HepG2 (cell line): ENCODE measurements at regions not wholly inside any gene's neighbourhood (a gene's known extent, or its start where the extent isn't known, plus 50 kb on each side); places are given as distances from the start of the nearest gene placed in this dataset.

Experiments used
- ATAC-seq: fragments of 200-7000 bp; cut with Tn5 transposase; 3 replicates; pipeline ENCODE4 v1.9.1; 2020; ENCODE audit warnings: mild to moderate bottlenecking, moderate library complexity
- BruUV-seq: library from RNA; stranded (reverse); fragments of 400-500 nt; replicated peaks from 2 replicates; lab custom pipeline; 2021; lab: Mats Ljungman, UMichigan
- CTCF ChIA-PET: fragments of 300-600 bp; formaldehyde crosslinking; extraction: SDS; loops from one replicate; lab custom pipeline; 2021; ENCODE audit warnings: low total read pairs, inconsistent platforms, low intra/inter-chr PET ratio; lab: Yijun Ruan, JAX
- POLR2A ChIA-PET: fragments of 350-600 bp; sonication (Branson Sonifier 250); formaldehyde crosslinking; loops from one replicate; lab custom pipeline; 2020; ENCODE audit warnings: antibody characterized with exemption, inconsistent platforms; lab: Yijun Ruan, JAX
- DNase-seq: peaks from one replicate; pipeline ENCODE4 v3.0.0-alpha.2; 2015; ENCODE audit warnings: low spot score
- FAIRE-seq: peaks from 3 replicates; lab custom pipeline; 2011; peaks lifted over from hg19 to GRCh38; lab: Jason Lieb, UNC
- H2AFZ ChIP-seq: one replicate; pipeline ENCODE4 v1.6.1; 2011; ENCODE audit warnings: low read length, inconsistent platforms
- H3K27ac ChIP-seq: fragments of 300-600 bp; 3 replicates; pipeline ENCODE4 v1.8.0; 2011; ENCODE audit warnings: mixed run types, mild to moderate bottlenecking, mixed read lengths, low read length, inconsistent platforms; ENCODE audit not compliant: insufficient read depth; ENCODE audit errors: extremely low read length
- H3K27me3 ChIP-seq, 2 experiments: fragments of 200-600 bp in 1 of 2; 2 replicates in 1 of 2; 3 replicates in 1 of 2; pipeline versions ENCODE4 v1.6.0 to v1.8.0; 2011; ENCODE audit warnings: low read length in 2 of 2, mild to moderate bottlenecking in 2 of 2, moderate library complexity in 2 of 2, inconsistent platforms in 1 of 2; ENCODE audit not compliant: insufficient read depth in 2 of 2, control insufficient read depth in 1 of 2
- H3K36me3 ChIP-seq, 2 experiments: fragments of 200-600 bp in 1 of 2; replicated peaks in 1 of 2; 2 replicates in 1 of 2; 3 replicates in 1 of 2; pipeline versions ENCODE4 v1.5.1 to v1.8.0; 2011; ENCODE audit warnings: low read length in 2 of 2, inconsistent platforms in 1 of 2; ENCODE audit not compliant: insufficient read depth in 2 of 2, control insufficient read depth in 1 of 2
- H3K4me1 ChIP-seq: 2 replicates; pipeline ENCODE4 v1.5.1; 2012; ENCODE audit warnings: low read length, inconsistent platforms; ENCODE audit not compliant: insufficient read depth
- H3K4me2 ChIP-seq: 2 replicates; pipeline ENCODE4 v1.6.0; 2011; ENCODE audit warnings: low read depth, low read length, inconsistent platforms
- H3K4me3 ChIP-seq, 3 experiments: fragments of 200-600 bp in 1 of 3; sonication (generic), shearing (Covaris generic) in 1 of 3; replicated peaks in 1 of 3; 2 replicates each; pipeline ENCODE4 v1.5.1; 2011 to 2016; ENCODE audit warnings: low read length in 3 of 3, inconsistent platforms in 2 of 3, low read depth in 2 of 3, mild to moderate bottlenecking in 2 of 3, control low read depth in 1 of 3, mixed read lengths in 1 of 3; ENCODE audit not compliant: insufficient read depth in 1 of 3
- H3K79me2 ChIP-seq: one replicate; pipeline ENCODE4 v1.6.1; 2011; ENCODE audit warnings: low read length, inconsistent platforms; ENCODE audit not compliant: insufficient read depth
- H3K9ac ChIP-seq: 2 replicates; pipeline ENCODE4 v1.6.0; 2011; ENCODE audit warnings: mild to moderate bottlenecking, low read depth, low read length, inconsistent platforms; ENCODE audit not compliant: insufficient read depth
- H3K9me3 ChIP-seq: 2 replicates; pipeline ENCODE4 v1.5.1; 2012; ENCODE audit warnings: mild to moderate bottlenecking, low read length
- H4K20me1 ChIP-seq: 2 replicates; pipeline ENCODE4 v1.6.0; 2011; ENCODE audit warnings: inconsistent platforms, mild to moderate bottlenecking, low read length, moderate library complexity; ENCODE audit not compliant: insufficient read depth
- AFF4 ChIP-seq: sonication (generic); formaldehyde crosslinking; IDR thresholded peaks from 2 replicates; pipeline ENCODE4 v1.4.0; 2020; ENCODE audit warnings: missing genetic modification reagents
- AGO1 ChIP-seq: fragments of 200-400 bp; formaldehyde crosslinking; IDR thresholded peaks from 2 replicates; pipeline ENCODE4 v1.6.1; 2017; ENCODE audit warnings: mild to moderate bottlenecking, low read depth, low read length, moderate library complexity; ENCODE audit not compliant: poor library complexity, severe bottlenecking
- BCL3 ChIP-seq: sonication (generic); formaldehyde crosslinking; IDR thresholded peaks from 2 replicates; pipeline ENCODE4 v1.5.1; 2020; ENCODE audit warnings: mild to moderate bottlenecking, missing genetic modification reagents, moderate library complexity
- CENPT ChIP-seq: sonication (generic); formaldehyde crosslinking; IDR thresholded peaks from 2 replicates; pipeline ENCODE4 v1.8.0; 2022; ENCODE audit warnings: low read depth, mild to moderate bottlenecking, moderate library complexity, missing genetic modification reagents
- ELF4 ChIP-seq: sonication (generic); formaldehyde crosslinking; IDR thresholded peaks from 2 replicates; pipeline ENCODE4 v1.5.0; 2020; ENCODE audit warnings: missing genetic modification reagents, mild to moderate bottlenecking, moderate library complexity, borderline replicate concordance
- NR1H2 ChIP-seq: sonication (generic); formaldehyde crosslinking; IDR thresholded peaks from 2 replicates; pipeline ENCODE4 v1.8.1; 2022; ENCODE audit warnings: low read depth, missing genetic modification reagents, borderline replicate concordance
- POLR2AphosphoS2 ChIP-seq: IDR thresholded peaks from 2 replicates; pipeline ENCODE4 v1.6.1; 2011; ENCODE audit warnings: low read depth, low read length, improper control_type of control experiment
- TBX2 ChIP-seq: sonication (generic); formaldehyde crosslinking; IDR thresholded peaks from 2 replicates; pipeline ENCODE4 v1.5.0; 2020; ENCODE audit warnings: missing genetic modification reagents, mild to moderate bottlenecking, borderline replicate concordance
- ZFP62 ChIP-seq: sonication (generic); formaldehyde crosslinking; IDR thresholded peaks from 2 replicates; pipeline ENCODE4 v1.4.0; 2020; ENCODE audit warnings: missing genetic modification reagents
- ZFP90 ChIP-seq: sonication (generic); formaldehyde crosslinking; IDR thresholded peaks from 2 replicates; pipeline ENCODE4 v1.8.0; 2022; ENCODE audit warnings: missing genetic modification reagents, mild to moderate bottlenecking, inconsistent platforms, borderline replicate concordance
- ZNF3 ChIP-seq: IDR thresholded peaks from 2 replicates; pipeline ENCODE4 v1.7.0; 2017; ENCODE audit warnings: inconsistent platforms
- ZNF747 ChIP-seq: sonication (generic); formaldehyde crosslinking; IDR thresholded peaks from 2 replicates; pipeline ENCODE4 v1.8.1; 2023; ENCODE audit warnings: missing genetic modification reagents, mild to moderate bottlenecking, borderline replicate concordance
- WGBS: methylation state at CpG from one replicate; pipeline ENCODE4 v1.1.6; 2017; ENCODE audit warnings: low lambda C conversion rate; 5-methylcytosine and 5-hydroxymethylcytosine counted together
- in situ Hi-C: cut with HindIII; loops from 2 replicates; pipeline ENCODE4 v1.10.0; 2017; ENCODE audit warnings: low pct_unique_long_range_greater_than_20kb; ENCODE audit not compliant: extremely low pct_ligation_motif_present
- intact Hi-C: fragments of 100-400 bp; cut with micrococcal nuclease; formaldehyde crosslinking; loops from one replicate; pipeline ENCODE4 v1.10.0; 2022; ENCODE audit not compliant: unreplicated experiment

GRCh38 chr2:95730813-95731212, 139.0 kb downstream of the TRIM43 start:
- no peak overlapping the region for H3K4me3 ChIP-seq
- no peak for FAIRE-seq
- DNase-seq, result no peak
- intact Hi-C loops (no loop called here), in situ Hi-C loops (no loop called here)
- H3K36me3 ChIP-seq, result no peaks in the 10 kb centered on the region
- POLR2A ChIA-PET, result no interaction called here
- CTCF ChIA-PET, result no interaction called here
- no peak overlapping the region for H3K9ac ChIP-seq
- no peaks in the 10 kb centered on the region for H3K79me2 ChIP-seq
- no peak overlapping the region for H3K27ac ChIP-seq
- no peak overlapping the region for H2AFZ ChIP-seq
- no TSS peak for BruUV-seq
- no peak overlapping the region for H3K4me2 ChIP-seq
- no peaks in the 10 kb centered on the region for H3K4me1 ChIP-seq
- H3K9me3 ChIP-seq, result no peaks in the 10 kb centered on the region
- H4K20me1 ChIP-seq, result no peaks in the 10 kb centered on the region
- 38% methylated on average over 9 of the region's 9 CpGs for WGBS
- no peak for TF ChIP-seq AGO1
- no peak for TF ChIP-seq TBX2 (CRISPR knock-in tag)
- no peak for TF ChIP-seq ZNF3
- no peak for TF ChIP-seq AFF4 (CRISPR knock-in tag)
- TF ChIP-seq NR1H2 (CRISPR knock-in tag), result no peak
- TF ChIP-seq ZNF747, result no peak
- TF ChIP-seq ZFP90, result no peak
- no peak for TF ChIP-seq BCL3
- no peak for TF ChIP-seq ELF4 (CRISPR knock-in tag)
- TF ChIP-seq ZFP62 (CRISPR knock-in tag), result no peak
- TF ChIP-seq POLR2AphosphoS2, result no peak
- TF ChIP-seq CENPT (CRISPR knock-in tag), result no peak
- no peak for ATAC-seq
- no peaks in the 10 kb centered on the region for H3K27me3 ChIP-seq
